HG03045 (cell line): ENCODE measurements at regions not wholly inside any gene's neighbourhood (a gene's known extent, or its start where the extent isn't known, plus 50 kb on each side); places are given as distances from the start of the nearest gene placed in this dataset.
"Not testable (repeated sequence)": the region's sequence is repeated elsewhere in the genome, so short reads cannot be mapped to it uniquely, and the experiment has no call there.

Source experiments
- ATAC-seq: cut with Tn5 transposase; IDR thresholded peaks from one replicate; pipeline ENCODE4 v1.9.1; 2021; ENCODE audit warnings: mild to moderate bottlenecking, moderate library complexity; ENCODE audit not compliant: unreplicated experiment

- no peak for ATAC-seq
Measured at GRCh38 chr6:84635081-84635761, 129.2 kb downstream of the TBX18 start.

- ATAC-seq: no peak
Measured at GRCh38 chr6:84633771-84634170, 130.6 kb downstream of the TBX18 start.

DNA sequence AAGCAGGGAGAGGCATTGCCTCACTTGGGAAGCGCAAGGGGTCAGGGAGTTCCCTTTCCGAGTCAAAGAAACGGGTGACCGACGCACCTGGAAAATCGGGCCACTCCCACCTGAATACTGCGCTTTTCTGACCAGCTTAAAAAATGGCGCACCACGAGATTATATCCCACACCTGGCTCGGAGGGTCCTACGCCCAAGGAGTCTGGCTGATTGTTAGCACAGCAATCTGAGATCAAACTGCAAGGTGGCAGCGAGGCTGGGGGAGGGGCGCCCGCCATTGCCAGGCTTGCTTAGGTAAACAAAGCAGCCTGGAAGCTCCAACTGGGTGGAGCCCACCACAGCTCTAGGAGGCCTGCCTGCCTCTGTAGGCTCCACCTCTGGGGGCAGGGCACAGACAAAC, 137.9 kb downstream of the TBX18 start:
- not testable (repeated sequence) for ATAC-seq

DNA sequence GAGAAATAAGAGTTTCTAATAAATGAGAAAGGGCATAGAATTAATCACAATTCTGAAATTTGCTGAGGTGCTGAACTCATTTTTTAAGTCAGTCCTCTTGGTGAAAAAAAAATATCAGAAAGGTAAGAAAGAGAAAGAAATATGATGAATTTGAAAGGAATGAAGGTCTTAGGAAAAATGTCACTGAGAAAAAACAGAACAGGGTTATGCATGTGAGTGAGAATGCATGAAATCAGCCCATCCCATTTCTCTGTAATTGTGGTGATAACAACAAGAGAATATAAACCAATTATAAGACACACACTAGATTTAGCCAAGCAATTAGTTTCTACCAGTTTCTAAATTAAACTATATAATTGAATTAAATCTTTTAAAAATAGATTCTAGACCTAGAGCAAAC, 138.9 kb downstream of the TBX18 start:
- ATAC-seq: no peak

DNA sequence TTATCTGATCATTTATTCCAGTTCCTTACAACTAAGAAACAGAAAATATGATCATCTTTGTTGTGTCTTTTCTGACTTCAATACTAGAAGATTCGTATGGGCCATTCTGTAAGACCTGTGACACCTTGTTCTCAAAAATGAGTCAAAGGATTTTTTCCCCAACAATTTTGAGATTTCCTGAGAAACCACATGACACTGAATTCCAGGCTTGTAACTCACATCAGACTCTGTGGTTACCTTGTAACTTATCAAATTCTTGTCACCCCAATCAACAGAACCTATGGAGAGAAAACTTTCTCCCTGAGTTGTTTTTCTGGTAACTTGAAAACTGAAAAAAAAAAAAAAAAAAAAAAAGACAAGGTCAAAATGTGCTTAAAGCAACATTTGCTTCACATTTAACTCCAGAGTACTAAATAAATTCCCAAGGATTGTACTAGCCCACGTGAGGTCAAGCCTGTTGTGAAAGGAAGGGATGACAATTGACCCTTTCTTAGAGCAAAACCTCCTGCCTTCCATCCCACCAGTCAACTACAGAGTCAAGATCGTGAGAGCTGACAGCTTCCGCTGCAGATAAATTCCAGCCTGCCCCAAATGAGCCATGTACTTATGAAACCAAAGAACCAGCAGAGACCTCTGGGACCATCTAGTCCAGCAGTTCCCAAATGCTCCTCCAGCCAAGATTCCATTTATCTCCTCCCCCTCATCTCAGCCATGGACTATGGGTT, 140.3 kb downstream of the TBX18 start:
- no peak for ATAC-seq

- ATAC-seq: no peak
Measured at GRCh38 chr6:84618836-84619235, 145.6 kb downstream of the TBX18 start.

DNA sequence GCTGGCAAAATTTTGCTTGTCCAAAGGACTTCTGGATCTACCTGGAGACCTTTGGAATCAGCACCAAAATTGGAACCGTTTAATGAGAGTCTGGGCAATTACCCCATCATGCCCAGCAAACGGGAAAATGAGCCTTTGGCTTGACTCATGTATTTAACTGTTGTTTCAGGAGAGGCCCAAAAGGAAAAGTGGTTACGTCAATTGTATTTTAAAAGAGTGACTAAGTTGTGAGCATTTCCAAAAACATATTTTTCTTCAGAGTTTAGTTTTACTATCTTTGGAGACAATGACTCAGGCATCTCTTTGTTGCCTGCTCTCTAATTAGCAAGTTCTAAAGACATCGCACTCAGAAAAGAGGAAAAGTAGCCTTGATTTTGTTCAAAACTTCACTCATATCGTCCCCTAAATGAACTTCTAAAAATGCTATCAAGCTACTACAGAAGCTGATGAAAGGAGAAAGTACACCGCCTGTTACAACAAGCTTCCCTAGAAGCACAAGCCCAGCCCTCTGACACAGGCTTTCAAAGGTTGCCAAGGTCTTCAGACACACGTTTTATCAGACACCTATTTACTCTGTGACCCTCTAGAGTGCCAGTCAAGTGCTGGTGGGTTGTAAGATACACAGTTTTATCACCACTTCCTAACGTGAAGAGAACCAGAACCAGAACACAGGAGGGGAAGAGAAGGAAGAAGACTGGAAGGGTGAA, 146.2 kb downstream of the TBX18 start:
- ATAC-seq: no peak

GRCh38 chr6:84615987-84616386, 148.4 kb downstream of the TBX18 start:
- ATAC-seq: no peak

GRCh38 chr6:84615113-84615850, 149.1 kb downstream of the TBX18 start:
- ATAC-seq: no peak

DNA sequence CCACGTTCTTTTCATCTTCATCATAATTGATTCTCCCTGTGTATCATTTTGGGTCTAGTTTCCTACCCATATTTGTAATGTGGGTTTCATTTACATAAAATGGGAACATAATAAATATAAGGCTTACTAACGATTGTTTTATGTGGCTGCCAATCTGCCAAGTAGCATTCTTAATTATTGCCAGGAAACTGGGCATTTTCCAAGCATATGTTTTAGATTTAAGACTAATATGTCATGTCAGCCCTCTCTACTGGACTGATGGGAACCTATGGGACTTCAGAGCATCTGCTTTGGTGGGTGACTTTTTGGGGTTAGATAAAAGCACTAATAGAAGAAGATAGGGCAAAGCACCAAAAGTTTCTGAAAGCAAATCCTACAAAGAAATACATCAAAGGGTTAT, 157.5 kb downstream of the TBX18 start:
- no peak for ATAC-seq

DNA sequence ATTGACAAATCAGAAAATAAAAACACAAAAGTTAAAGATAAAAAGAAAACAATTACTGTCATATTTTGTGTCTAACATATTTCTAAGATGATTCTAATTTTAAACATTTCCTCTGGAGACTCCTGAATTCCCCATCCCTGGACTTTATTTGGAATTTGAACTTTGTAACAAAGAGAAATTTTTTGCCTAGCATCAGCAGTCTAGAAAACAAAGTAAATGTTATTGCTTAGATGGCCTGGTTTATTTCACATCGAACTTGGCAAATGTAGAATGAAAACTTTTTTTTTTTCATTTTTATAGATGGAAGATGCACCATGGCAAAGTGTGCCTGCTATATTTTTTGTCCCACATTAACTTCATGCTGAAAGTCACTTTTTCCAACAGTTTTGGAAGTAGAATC, 159.1 kb downstream of the TBX18 start:
- no peak for ATAC-seq

DNA sequence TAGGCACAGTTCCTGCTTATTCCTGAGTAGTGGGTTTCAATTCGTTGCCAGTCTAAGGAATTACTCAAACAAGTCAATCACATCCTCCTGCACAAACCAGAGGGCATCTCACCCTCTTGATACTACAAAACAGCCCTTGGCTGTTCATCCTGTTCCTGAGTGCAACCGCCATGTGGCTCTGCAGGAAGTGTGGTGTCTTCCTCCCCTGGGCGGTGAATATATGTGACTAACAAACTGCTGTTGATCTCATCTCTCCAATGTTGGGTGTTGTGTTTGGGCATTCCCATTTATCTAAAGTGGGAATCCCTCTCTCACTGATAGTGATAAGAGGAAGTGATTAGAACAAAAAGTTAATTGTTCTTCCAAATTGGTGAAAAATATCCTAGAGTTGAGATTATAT, 163.0 kb downstream of the TBX18 start:
- no peak for ATAC-seq

DNA sequence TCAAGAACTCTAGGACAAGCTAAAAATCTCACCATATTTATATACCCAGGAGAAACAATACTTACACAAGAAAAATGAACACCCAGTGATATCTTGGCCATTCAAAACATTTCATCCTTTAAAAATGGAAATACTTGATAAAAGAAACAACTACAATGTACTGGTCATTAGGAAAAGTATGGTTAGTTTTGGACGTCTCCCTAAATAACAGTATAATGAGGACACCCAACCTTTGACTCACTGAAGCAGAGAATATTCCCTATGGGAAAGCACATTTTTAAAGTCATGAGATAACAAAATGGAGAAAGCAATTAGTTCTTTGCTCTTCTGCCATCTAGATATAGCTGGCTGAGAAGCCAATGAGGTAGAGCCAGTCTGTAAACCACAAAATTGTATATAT, 164.4 kb downstream of the TBX18 start:
- no peak for ATAC-seq

GRCh38 chr6:84597238-84597875, 167.0 kb downstream of the TBX18 start:
- no peak for ATAC-seq

- no peak for ATAC-seq
Measured at GRCh38 chr6:84596488-84596887, 167.9 kb downstream of the TBX18 start.

- no peak for ATAC-seq
Measured at GRCh38 chr6:84588697-84589080, 175.7 kb downstream of the TBX18 start.

DNA sequence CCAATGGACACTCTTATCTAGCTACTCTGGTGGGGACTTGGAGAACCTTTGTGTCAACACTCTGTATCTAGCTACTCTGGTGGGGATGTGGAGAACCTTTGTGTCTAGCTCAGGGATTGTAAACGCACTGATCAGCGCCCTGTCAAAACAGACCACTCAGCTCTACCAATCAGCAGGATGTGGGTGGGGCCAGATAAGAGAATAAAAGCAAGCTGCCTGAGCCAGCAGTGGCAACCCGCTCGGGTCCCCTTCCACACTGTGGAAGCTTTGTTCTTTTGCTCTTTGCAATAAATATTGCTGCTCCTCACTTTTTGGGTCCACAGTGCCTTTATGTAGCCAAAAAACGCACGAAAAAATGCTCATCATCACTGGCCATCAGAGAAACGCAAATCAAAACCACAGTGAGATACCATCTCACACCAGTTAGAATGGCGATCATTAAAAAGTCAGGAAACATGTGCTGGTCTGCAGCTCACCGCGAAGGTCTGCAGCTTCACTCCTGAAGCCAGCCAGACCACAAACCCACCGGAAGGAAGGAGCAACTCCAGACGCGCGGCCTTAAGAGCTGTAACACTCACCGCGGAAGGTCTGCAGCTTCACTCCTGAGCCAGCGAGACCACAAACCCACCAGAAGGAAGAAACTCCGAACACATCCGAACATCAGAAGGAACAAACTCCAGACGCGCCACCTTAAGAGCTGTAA, 176.3 kb downstream of the TBX18 start:
- not testable (repeated sequence) for ATAC-seq

- not testable (repeated sequence) for ATAC-seq
Measured at GRCh38 chr6:84587202-84587940, 177.0 kb downstream of the TBX18 start.

DNA sequence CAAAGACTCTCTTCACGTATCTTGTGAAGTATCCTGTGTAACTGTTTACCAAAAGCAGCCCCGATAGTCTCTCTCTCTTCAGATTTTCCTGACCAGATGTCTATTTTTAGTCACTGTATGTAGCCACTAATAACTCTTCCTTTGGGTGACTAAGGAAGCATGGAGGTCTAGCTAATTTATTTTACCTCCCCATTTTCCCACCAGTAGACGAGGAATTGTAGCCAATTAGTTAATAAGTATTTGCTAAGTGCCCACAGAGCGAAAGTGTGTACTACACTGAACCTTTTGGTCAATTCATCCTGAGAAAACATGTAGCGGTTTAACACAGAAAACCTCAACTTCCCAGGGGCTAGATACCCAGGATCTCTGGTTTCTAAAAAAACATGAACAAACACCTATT, 180.6 kb downstream of the TBX18 start:
- no peak for ATAC-seq

- ATAC-seq: no peak
Measured at GRCh38 chr6:84582997-84583396, 181.4 kb downstream of the TBX18 start.
